Right renal pelvis (tissue), 4 donors: ENCODE measurements at regions not wholly inside any gene's neighbourhood (a gene's known extent, or its start where the extent isn't known, plus 50 kb on each side); places are given as distances from the start of the nearest gene placed in this dataset.
"Not testable (repeated sequence)": the region's sequence is repeated elsewhere in the genome, so short reads cannot be mapped to it uniquely, and the experiment has no call there.

Experiments
- DNase-seq, 4 donors: peaks; one replicate each; pipeline ENCODE4 v3.0.0-alpha.2; 2013; ENCODE audit warnings: low read depth in 4 of 4, low spot score in 3 of 4, missing footprints in 1 of 4

DNA sequence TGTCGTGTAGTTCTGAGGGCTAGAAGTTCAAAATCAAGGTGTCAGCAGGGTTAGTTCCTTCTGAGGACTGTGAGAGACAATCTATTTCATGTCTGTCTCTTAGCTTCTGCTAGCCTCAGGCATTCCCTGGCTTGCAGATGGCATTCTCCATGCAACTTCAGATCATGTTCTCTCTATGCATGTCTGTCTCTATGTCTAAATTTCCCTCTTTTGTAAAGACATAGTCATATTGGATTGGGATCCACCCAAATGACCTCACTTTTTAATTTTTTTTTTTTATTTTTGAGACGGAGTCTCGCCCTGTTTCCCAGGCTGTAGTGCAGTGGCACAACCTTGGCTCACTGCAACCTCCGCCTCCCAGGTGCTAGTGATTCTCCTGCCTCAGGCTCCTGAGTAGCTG is 104.6 kb downstream of the RAP2B start:
- DNase-seq, result no peak

DNA sequence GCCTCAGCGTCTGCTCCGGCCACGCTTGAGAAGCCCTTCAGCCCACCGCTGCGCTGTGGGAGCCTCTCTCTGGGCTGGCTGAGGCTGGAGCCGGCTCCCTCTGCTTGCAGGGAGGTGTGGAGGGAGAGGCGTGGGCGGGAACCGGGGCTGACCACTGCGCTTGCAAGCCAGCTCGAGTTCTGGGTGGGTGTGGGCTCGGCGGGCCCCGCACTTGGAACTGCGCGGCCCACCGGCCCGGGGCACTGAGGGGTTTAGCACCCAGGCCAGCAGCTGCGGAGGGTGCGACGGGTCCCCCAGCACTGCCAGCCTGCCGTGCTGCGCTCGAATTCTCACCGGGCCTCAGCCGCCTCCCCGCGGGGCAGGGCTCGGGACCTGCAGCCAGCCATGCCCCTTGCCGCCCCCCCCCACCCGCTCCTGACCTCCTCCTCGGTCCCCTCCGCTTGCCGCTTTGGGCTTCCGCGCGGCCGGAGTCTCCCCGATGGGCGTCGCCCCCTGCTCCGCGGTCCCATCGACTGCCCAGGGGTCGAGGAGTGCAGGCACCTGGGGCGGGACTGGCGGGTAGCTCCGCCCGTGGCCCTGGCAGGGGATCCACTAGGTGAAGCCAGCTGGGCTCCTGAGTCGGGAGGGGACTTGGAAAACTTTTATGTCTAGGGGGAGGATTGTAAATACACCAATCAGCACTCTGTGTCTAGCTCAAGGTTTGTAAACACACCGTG is 106.7 kb downstream of the RAP2B start:
- no peak for DNase-seq

DNA sequence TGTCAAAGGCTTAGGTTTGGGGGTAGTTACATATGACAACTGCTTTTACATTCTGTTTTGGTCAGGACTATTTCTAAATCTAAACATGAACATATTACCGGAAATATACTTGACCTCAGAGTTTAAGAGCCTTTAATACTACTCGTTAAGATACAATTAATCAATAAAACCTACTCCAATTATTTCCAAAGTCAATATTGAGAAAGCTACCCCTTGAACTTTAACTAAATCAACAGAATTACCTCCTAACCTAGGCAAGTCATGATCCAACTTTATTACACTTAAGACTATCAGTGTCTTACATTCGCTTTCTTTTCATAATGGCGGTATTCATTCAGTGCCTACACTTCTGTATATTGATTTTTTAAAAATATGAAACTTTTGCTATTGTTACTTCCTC is 107.7 kb downstream of the RAP2B start:
- no peak for DNase-seq

DNA sequence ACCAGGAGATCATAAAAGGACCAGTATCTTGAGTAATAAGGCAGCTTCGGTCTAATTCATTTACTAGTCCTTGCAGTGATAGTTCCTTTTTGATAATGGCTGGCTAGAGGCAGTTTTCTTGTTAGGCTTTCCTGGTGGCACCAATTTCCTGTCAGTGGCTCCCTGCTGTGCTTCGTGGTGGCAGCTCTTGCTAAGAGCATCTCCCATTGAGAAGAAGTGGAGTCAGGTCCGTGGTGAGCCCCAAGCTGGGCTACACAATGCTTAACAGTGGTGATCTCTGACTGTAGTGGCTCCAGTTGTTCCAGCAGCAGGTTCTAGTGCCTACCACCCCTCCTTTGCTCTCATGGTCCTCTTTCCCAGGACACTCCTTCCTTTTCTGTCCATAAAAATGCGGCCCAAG is 111.2 kb downstream of the RAP2B start:
- no peak for DNase-seq

DNA sequence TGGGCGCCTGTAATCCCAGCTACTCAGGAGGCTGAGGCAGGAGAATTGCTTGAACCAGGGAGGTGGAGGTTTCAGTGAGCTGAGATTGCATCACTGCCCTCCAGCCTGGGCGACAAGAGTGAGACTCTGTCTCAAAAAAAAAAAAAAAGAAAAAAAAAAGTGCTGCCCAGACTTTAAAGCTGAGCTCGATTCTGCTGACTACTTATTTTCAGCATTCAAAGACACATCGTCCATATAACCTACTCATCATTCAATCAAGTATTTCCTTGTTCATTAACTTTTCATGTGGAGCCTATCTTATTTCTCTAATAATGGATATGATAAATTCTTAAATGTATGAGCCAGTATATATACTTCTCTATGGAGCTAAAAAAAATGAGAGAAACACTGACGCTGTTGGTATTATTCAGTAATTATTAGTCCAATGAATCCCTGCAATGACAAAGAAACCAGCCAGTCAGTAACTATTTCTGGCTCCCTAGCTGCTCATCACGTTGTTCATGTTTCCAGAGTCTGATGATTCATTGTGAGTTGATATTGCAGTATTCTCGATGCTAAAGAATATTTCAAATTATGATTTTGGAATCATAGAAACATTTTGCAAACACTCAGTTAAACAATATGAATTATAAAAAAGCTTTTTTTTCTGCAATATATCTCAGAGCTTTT is 111.9 kb downstream of the RAP2B start:
- DNase-seq, result no peak

DNA sequence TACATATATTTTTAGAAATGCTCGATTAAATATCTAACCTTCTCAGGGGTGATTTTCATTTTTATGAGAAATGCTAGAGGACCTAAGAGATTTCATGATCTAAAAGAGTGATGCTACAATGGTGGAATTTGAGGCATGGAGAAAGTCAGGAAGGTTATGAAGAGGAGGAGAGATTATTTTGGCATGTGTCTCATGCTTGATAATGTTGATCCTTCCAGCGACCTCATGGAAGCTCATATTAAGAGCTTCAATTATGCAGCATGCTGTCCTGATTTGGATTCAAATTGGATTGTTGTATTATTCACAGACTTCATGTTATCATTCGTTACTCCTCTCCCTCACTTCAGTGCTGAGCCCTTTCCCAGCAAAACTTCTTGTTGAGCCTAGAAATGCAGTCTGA is 112.5 kb downstream of the RAP2B start:
- no peak for DNase-seq

DNA sequence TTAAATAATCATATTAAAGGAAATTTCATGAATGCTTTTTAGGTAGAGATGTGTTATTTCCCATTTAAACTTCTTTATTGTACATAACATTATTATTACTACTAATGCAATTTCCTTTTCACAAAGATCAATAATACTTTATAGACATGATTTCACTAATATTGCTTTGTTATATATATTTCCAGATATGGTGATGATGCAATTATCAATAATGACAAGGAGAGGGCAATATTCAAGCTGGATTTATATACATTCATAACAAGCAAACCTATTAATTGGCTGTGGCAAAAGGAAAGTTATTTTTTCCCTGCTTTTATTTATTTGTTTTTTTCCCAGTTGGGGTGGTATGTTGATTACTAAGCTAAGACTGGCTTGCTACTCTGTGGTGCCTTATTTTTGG is 113.5 kb downstream of the RAP2B start:
- no peak for DNase-seq

DNA sequence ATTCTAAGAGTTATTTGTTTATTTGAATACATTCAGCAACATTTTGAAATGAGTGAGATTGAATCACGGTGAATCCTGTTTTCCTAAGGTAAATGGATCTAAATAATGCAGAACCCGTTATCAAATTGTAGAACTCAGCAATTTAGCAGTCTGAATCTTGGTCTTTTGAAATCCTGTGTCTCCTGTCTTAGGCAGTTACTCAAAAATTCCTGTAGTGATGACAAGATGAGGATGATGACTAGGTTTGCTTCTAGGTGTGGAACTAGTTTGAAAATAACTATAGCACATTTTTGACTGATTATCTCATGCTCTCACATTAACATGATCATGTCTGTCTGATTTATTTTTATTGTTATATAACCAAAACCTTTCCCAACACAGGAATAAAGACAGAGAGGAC is 115.0 kb downstream of the RAP2B start:
- DNase-seq, result no peak

DNA sequence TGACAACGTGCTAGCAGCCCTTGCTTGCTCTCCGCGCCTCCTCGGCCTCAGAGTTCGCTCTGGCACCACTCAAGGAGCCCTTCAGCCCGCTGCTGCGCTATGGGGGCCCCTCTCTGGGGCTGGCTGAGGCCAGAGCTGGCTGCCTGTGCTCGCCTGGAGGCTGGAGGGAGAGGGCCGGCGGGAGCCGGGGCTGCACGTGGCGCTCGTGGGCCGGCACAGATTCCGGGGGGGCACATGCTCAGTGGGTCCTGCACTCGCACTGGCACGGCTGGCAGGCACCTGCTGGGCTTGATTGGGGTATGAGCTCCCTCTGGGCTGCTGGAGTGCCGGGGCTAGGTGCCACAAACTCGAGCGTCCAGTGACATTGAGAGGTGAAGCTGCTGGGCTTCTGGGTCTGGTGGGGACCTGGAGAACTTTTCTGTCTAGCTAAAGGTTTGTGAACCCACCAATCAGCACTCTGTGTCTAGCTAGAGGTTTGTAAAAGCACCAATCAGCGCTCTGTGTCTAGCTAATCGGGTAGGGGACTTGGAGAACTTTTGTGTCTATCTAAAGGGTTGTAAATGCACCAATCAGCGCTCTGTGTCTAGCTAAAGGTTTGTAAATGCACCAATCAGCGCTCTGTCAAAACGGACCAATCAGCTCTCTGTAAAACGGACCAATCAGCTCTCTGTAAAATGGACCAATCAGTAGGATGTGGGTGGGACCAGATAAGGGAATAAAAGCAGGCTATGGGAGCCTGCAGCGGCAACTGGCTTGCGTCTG is 119.4 kb downstream of the RAP2B start:
- DNase-seq, result not testable (repeated sequence)

DNA sequence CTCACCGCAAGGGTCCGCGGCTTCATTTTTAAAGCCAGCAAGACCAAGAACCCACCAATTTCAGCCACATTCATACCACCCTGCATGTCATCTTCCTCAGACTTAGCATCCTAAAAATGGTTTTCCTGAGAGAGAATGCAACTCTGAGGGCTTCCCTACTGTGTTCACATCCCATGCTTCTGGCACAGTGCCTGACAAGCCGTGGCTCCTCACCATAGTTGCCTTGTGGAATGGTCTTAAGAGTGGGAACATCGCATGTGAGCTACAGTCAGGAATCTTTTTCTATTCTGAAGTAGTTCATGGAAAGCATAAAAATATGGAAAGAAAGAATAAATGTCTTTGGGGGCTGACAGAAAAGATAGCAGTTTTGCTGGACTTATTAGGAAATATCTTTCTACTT is 120.3 kb downstream of the RAP2B start:
- DNase-seq, result no peak

DNA sequence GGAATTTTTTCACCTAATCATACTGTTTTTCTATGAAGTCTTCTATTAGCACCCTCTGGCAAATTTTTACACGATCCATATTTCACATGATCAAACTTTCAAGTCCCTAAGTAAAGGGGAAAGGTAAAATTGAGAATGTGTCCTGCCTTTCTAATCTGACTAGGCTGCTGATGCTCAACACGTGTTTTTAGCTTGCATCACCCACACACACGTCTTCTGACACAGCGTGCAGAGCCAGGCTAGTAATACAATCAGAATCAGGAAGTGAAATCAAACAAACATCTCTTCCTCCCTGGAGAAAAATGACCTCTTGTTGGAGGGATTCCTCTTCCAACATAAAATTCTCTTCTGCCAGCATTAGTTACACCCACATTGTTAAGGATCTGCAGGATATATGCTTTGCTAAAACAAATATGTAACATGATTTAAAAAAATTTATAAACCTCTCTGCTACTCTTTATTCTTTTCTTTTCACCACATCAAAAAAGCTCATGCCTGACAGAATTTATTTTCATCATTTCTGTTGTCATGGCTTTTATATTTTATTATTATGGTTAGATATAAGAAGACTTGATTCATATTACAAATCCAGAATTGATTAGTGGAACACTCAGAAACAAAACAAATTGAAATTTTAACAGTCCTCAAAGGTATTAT is 122.4 kb downstream of the RAP2B start:
- no peak for DNase-seq

DNA sequence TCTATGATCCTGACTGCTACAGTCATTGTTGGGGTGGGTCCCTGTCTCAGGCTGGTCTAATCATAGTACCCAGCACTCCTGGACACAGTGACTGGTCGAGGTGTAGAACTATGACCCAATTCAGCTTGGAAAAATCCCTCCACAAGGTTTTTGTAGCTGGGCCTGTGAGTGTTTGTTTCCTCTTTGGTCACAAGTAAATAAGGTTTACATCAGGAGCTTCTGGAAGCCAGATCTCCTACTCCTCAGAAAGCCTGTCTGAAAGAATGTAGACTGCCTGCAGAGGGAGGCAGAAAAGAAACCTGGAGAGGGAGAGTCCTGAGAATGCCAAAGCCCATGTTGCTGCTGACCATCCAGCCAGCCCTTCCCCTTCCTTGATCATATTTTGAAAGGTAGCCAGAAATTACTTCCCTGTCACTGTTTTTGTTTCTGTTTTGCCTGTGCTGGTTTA is 123.2 kb downstream of the RAP2B start:
- no peak for DNase-seq

DNA sequence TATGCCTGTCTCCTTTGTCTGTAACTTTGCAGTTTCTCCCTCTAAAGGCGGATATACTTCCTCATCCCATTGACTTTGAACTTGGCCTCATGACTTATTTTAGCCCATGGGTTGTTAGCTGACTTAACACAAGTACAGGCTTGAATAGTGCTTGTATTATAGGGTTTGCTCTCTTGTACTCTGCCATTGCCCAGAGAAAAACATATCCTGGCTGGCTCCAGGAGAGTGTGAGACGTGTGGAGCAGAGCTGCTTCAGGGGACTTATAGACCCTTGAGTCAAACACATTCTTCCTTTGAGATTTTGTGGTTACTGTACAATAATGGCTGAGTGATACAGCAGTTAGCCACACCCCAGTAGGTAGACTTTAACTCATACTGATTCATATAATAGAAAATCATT is 124.0 kb downstream of the RAP2B start:
- no peak for DNase-seq

DNA sequence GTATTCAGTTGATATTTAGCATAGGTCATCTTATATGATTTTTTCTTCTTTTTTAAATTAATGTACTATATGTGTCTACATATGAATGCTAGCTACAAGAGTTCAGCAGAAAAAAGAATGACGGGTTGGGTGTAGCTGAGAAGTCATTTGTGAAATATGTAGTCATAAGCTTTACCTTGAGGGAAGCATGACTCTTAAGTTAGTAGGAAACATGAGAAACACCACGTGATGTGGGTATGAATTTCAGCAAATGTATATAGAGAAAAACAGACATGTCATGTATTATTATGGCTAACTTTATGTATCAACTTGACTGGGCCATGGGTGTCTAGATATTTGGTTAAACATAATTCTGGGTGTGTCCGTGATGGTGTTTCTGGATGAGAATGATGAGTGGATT is 125.0 kb downstream of the RAP2B start:
- DNase-seq, result no peak

DNA sequence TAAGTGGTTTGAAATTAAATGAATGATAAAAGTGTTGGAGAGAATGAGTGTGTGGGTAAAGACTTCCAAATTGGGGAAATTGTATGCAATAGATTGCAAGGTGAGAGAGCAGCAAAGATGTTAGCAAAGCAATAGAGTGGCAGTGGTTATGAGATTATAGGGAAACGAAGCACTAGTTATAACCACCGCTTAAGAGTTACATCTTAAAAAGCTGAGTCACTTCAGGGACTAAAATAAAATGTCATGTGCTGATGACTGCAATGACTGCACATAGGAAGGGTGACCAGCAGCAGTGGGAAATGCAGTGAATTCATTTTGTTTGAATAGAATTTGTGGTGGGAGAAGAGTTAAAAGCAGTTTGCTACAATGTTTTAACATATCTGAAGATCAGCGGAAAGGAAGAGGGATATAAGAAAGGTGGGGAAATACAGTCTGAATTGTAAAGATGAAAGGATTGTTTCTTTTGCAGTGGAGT is 127.3 kb downstream of the RAP2B start:
- no peak for DNase-seq

DNA sequence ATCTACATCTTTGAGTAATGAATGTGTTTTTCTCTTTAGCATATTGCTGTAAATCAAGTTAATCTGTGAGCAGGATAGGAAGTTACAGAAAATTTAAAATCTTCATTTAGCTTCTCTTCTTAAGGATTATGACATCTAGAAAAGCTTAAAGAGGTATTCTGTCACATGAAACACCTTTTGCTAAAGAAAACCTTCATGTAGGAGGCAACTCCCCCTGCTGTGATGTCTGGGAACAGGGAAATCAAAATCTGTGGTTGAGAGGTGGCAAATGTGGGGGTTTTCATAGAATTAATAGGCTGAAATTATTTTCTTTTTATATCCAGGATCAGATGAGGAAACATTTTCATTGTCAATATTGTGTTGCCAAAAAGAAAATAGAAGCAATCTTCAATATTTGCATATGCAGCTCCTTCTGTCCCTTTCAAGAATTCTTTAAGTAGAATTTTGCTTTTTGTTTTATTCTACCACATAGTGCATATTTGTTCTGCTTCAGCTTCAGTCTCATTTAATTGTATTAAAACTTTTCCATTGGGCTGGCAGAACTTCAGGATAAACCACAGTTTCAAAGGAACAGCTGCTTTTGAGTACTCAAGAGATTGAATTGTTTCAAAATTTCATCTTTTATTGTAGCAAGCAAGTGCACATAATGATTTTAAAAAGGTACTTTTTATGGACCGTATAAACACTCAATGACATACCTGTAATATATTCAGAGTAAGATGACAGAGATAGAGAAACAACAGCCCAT is 128.4 kb downstream of the RAP2B start:
- no peak for DNase-seq

DNA sequence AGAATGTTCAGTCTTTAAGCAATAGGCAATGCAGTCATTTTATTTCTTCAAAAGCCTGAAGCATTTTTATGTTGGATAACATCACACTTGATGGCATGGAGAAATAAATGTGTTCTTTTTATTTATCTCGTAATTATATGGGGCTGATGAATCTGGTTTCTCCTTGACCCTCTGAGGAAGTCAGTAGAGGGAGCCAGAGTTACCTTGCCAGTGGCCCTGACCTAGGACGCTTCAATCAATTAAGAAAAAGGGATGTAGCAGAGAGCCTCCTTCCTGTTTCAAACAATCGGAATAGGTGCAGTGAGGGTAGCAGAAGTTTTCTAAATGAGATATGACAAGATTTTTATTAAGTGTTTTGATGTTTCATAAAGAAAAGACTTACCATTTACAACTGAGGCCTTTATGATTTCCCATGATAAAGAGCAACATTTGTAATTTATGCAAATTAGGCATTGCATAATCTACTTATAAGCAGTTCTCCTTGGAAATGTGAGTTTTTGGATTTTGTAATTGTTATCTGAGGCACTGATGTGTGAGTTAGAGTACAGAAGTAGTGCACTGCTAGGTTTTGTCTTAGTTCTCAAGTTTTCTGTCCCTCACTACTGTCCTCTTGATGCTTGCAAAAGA is 129.1 kb downstream of the RAP2B start:
- no peak for DNase-seq

DNA sequence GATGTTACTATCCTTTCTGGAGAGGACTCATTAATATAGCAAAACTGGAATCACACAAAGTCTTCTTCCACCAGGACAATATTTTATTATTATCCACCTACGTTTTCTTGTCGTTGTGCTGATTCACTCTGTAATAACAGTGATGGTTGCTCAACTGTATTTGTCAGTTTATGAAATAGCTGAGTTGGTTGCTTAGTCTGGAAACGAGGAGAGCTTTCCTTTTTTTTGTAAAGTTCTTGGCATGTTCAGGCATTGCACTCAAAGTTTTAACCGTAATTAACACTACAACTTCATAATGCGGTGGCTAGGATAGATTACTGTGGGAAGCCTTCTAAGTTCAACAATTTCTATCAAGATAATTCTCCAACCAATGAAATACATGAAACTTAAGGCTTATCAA is 131.2 kb downstream of the RAP2B start:
- no peak for DNase-seq

DNA sequence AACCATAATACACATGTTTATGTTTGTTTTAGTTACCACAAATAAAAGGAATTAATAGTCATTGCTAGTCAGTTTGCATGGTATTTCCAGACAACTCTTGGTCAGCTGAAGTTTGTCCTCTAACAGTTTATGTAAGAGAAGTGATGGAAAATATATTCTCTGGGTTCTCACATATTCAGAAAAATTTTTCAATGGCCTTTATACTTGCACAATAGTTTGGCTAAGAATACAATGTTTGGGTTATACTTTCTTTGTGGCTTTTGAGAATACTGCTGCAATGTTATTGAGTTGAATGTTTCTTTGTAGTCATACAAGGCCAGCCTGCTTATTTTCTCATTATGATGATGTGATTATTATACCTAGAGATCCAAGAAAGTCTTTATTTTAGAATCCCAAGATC is 133.9 kb downstream of the RAP2B start:
- DNase-seq, result no peak

DNA sequence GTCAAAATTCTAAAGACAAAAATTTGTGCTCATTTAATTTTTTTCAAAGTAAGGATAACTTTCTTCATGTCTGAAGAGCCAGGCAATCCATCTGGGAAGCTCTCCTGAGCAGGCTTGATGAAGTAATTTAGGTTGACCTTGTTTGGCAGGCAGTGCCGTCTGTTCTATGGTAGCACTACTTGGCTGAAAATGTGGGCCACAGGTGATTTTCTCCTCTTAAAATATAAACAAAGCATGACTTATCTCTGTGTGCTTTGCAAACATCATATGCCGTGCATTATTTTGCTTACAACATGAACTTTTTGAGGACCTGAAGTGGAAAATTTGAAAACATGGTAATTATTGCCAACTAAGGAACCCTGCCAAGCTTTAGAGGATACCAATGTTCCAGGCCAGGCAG is 143.2 kb downstream of the RAP2B start:
- DNase-seq, result no peak
